GM19463 (cell line): ENCODE measurements at regions not wholly inside any gene's neighbourhood (a gene's known extent, or its start where the extent isn't known, plus 50 kb on each side); places are given as distances from the start of the nearest gene placed in this dataset.

ENCODE experiments used
- ATAC-seq: cut with Tn5 transposase; IDR thresholded peaks from one replicate; pipeline ENCODE4 v1.9.1; 2021; ENCODE audit warnings: mild to moderate bottlenecking, moderate library complexity; ENCODE audit not compliant: unreplicated experiment

DNA sequence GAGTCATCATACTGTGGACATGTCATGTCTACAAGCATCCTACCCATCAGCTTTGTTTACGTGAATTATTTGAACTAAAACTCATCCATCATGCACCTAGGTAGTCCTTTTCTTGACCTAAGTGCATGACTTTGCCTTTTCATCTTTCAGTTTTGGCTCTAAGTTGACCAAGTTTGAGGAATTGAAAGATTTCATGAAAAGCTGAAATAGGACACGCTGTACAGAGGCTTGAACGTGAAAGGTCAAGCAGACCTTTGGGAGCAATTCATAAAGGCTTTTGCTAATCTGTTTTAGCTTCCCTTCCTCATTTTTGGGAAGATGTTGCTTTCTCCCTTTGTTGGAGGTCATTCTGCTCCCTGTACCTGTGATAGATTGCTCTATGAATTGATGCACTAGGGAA, 55.1 kb upstream of the MLIP start:
- no peak for ATAC-seq

- ATAC-seq, result no peak
Observed at GRCh38 chr6:54057058-54057457, 54.2 kb upstream of the MLIP start.

DNA sequence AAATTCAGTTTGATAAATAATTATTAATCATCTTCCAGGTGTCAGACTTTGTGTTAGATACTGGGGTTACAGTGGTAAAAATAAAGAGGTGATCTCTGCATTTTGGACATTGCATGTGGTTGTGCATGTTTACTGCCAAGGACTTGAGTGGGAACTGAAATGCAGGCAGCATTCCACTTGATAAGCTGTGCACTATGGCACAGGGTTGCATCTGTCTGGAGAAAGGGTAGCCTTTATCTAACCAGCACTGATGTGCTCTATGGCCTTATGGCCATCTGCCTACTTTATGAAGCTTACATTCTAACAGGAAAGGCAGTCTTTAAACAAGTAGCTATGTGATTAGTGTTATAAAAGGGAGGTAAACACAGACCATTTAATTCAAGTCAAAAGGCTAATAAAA, 53.0 kb upstream of the MLIP start:
- ATAC-seq, result no peak

DNA sequence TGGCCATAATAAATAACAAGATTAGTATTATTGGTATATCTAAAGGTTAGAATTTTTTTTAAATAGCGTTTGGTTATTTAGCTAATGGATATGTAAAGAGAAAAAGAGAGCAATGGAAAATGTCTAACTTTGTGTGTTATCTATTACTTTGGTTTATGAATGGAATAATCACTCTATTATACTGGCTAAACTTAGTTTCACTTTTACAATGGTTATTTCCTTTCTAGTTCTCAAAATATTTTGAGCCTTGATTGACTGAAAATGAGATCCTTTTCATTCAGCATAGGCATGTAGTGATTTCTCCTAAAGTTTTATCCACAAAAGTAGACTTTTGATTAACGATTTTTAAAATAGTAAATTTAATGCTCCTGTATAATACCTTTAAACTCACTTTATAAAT, 51.6 kb upstream of the MLIP start:
- no peak for ATAC-seq

- no peak for ATAC-seq
Observed at GRCh38 chr6:54060286-54060685, 51.0 kb upstream of the MLIP start.
